Smooth muscle cell (in vitro differentiated cells): ENCODE measurements at regions not wholly inside any gene's neighbourhood (a gene's known extent, or its start where the extent isn't known, plus 50 kb on each side); places are given as distances from the start of the nearest gene placed in this dataset.
"Not testable (repeated sequence)": the region's sequence is repeated elsewhere in the genome, so short reads cannot be mapped to it uniquely, and the experiment has no call there.

ENCODE experiments used
- DNase-seq: peaks from one replicate; lab custom pipeline; 2025; ENCODE audit not compliant: unreplicated experiment; lab: John Stamatoyannopoulos, UW
- H2AFZ ChIP-seq: fragments of 200-600 bp; sonication (generic); 2 replicates; pipeline ENCODE4 v1.6.0; 2016; ENCODE audit warnings: antibody characterized with exemption, low read depth, mild to moderate bottlenecking
- H3F3A ChIP-seq: fragments of 200-600 bp; sonication (generic); 2 replicates; pipeline ENCODE4 v1.6.0; 2017; ENCODE audit warnings: antibody characterized with exemption, low read depth
- H3K27ac ChIP-seq: fragments of 200-600 bp; sonication (generic); 2 replicates; pipeline ENCODE4 v1.5.1; 2016; ENCODE audit warnings: low read depth, mild to moderate bottlenecking
- H3K27me3 ChIP-seq: fragments of 200-600 bp; sonication (generic); 2 replicates; pipeline ENCODE4 v1.6.1; 2016; ENCODE audit warnings: low read depth, mild to moderate bottlenecking
- H3K36me3 ChIP-seq: fragments of 200-600 bp; sonication (generic); 2 replicates; pipeline ENCODE4 v1.5.1; 2016; ENCODE audit warnings: low read depth
- H3K4me1 ChIP-seq: fragments of 200-600 bp; sonication (generic); 2 replicates; pipeline ENCODE4 v1.5.1; 2016; ENCODE audit warnings: low read depth
- H3K4me2 ChIP-seq: fragments of 200-600 bp; sonication (generic); 2 replicates; pipeline ENCODE4 v1.6.0; 2016; ENCODE audit warnings: mild to moderate bottlenecking
- H3K4me3 ChIP-seq: fragments of 200-600 bp; sonication (generic); 2 replicates; pipeline ENCODE4 v1.5.1; 2016; ENCODE audit warnings: mild to moderate bottlenecking
- H3K79me2 ChIP-seq: fragments of 200-600 bp; sonication (generic); 2 replicates; pipeline ENCODE4 v1.6.0; 2016; ENCODE audit warnings: low read depth, mild to moderate bottlenecking
- H3K9ac ChIP-seq: fragments of 200-600 bp; sonication (generic); 2 replicates; pipeline ENCODE4 v1.6.0; 2016; ENCODE audit warnings: low read depth
- H3K9me3 ChIP-seq: fragments of 200-600 bp; sonication (generic); replicated peaks from 2 replicates; pipeline ENCODE4 v1.5.1; 2016; ENCODE audit warnings: low read depth
- H4K20me1 ChIP-seq: fragments of 200-600 bp; sonication (generic); 2 replicates; pipeline ENCODE4 v1.6.0; 2016; ENCODE audit warnings: low read depth
- WGBS: methylation state at CpG from one replicate; pipeline ENCODE4 v1.1.7; 2016; ENCODE audit warnings: low lambda C conversion rate; 5-methylcytosine and 5-hydroxymethylcytosine counted together
- TF ChIP-seq, protein P1 (sequence below): fragments of 200-600 bp; sonication (generic); IDR thresholded peaks from 2 replicates; pipeline ENCODE4 v1.5.1; 2017; ENCODE audit warnings: borderline replicate concordance, mild to moderate bottlenecking, antibody characterized with exemption; ENCODE audit not compliant: insufficient read depth, poor library complexity, severe bottlenecking

GRCh38 chr18:966759-967576 lies 62.3 kb downstream of the ADCYAP1 start:
- WGBS = 73% methylated on average over 8 of the region's 8 CpGs
- no peaks in the 10 kb centered on the region for H3K27me3 ChIP-seq

GRCh38 chr18:968910-969309 lies 64.2 kb downstream of the ADCYAP1 start:
- not testable (repeated sequence) for H3K36me3 ChIP-seq, H3K4me1 ChIP-seq, H3F3A ChIP-seq, H3K79me2 ChIP-seq, H2AFZ ChIP-seq, H3K4me2 ChIP-seq, H3K27me3 ChIP-seq, H4K20me1 ChIP-seq, H3K9ac ChIP-seq, H3K9me3 ChIP-seq, H3K4me3 ChIP-seq, DNase-seq, H3K27ac ChIP-seq
- WGBS = 85% methylated on average over 1 of the region's 1 CpG

More at GRCh38 chr18:966759-967576, 62.3 kb downstream of the ADCYAP1 start:
- no peaks in the 10 kb centered on the region for H3K4me1 ChIP-seq
- H3K4me3 ChIP-seq = no peak overlapping the region
- H4K20me1 ChIP-seq = no peaks in the 10 kb centered on the region
- H3K9ac ChIP-seq = no peak overlapping the region
- no peak overlapping the region for H3K4me2 ChIP-seq
- no peaks in the 10 kb centered on the region for H3K36me3 ChIP-seq
- H3K9me3 ChIP-seq = no peaks in the 10 kb centered on the region
- TF ChIP-seq, protein P1, sequence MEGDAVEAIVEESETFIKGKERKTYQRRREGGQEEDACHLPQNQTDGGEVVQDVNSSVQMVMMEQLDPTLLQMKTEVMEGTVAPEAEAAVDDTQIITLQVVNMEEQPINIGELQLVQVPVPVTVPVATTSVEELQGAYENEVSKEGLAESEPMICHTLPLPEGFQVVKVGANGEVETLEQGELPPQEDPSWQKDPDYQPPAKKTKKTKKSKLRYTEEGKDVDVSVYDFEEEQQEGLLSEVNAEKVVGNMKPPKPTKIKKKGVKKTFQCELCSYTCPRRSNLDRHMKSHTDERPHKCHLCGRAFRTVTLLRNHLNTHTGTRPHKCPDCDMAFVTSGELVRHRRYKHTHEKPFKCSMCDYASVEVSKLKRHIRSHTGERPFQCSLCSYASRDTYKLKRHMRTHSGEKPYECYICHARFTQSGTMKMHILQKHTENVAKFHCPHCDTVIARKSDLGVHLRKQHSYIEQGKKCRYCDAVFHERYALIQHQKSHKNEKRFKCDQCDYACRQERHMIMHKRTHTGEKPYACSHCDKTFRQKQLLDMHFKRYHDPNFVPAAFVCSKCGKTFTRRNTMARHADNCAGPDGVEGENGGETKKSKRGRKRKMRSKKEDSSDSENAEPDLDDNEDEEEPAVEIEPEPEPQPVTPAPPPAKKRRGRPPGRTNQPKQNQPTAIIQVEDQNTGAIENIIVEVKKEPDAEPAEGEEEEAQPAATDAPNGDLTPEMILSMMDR = no peak
- H3K27ac ChIP-seq = no peak overlapping the region
- no peaks in the 10 kb centered on the region for H3K79me2 ChIP-seq
- H3F3A ChIP-seq = no peaks in the 10 kb centered on the region
- no peak overlapping the region for H2AFZ ChIP-seq
- no peak for DNase-seq

DNA sequence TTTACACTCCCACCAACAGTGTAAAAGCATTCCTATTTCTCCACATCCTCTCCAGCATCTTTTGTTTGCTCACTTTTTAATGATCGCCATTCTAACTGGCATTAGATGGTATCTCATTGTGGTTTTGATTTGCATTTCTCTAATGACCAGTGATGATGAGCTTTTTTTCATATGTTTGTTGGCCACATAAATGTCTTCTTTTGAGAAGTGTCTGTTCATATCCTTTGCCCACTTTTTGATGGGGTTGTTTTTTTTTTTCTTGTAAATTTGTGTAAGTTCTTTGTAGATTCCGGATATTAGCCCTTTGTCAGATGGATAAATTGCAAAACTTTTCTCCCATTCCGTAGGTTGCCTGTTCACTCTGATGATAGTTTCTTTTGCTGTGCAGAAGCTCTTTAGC lies 64.6 kb downstream of the ADCYAP1 start:
- H3K4me2 ChIP-seq, H3K4me1 ChIP-seq, H3K27ac ChIP-seq, H3K9ac ChIP-seq, H3K4me3 ChIP-seq, H3K9me3 ChIP-seq, H4K20me1 ChIP-seq, H3K27me3 ChIP-seq, H3K36me3 ChIP-seq, H2AFZ ChIP-seq, H3F3A ChIP-seq, DNase-seq, H3K79me2 ChIP-seq: not testable (repeated sequence)
- 92% methylated on average over 3 of the region's 3 CpGs for WGBS

DNA sequence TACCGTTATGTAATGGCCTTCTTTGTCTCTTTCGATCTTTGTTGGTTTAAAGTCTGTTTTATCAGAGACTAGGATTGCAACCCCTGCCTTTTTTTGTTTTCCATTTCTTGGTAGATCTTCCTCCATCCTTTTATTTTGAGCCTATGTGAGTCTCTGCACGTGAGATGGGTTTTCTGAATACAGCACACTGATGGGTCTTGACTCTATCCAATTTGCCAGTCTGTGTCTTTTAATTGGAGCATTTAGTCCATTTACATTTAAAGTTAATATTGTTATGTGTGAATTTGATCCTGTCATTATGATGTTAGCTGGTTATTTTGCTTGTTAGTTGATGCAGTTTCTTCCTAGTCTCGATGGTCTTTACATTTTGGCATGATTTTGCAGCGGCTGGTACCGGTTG lies 69.9 kb downstream of the ADCYAP1 start:
- not testable (repeated sequence) for H3K9ac ChIP-seq, H3K4me2 ChIP-seq, H3K27ac ChIP-seq, H3K27me3 ChIP-seq, H3K79me2 ChIP-seq, H4K20me1 ChIP-seq, H3K9me3 ChIP-seq, H3K36me3 ChIP-seq, DNase-seq, H3K4me1 ChIP-seq, H2AFZ ChIP-seq, H3F3A ChIP-seq, H3K4me3 ChIP-seq
- WGBS = 93% methylated on average over 3 of the region's 6 CpGs

DNA sequence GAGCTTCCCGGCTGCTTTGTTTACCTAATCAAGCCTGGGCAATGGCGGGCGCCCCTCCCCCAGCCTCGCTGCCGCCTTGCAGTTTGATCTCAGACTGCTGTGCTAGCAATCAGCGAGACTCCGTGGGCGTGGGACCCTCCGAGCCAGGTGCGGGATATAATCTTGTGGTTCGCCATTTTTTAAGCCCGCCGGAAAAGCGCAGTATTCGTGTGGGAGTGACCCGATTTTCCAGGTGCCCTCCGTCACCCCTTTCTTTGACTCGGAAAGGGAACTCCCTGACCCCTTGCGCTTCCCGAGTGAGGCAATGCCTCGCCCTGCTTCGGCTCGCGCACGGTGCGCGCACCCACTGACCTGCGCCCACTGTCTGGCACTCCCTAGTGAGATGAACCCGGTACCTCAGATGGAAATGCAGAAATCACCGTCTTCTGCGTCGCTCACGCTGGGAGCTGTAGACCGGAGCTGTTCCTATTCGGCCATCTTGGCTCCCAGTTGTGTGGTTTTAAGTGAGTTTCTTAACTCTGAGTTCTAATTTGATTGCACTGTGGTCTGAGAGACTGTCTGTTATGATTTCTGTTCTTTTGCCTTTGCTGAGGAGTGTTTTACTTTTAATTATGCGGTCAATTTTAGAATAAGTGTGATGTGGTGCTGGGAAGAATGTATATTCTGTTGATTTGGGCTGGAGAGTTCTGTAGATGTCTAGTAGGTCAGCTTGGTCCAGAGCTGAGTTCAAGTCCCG lies 71.9 kb downstream of the ADCYAP1 start:
- H3F3A ChIP-seq, H4K20me1 ChIP-seq, DNase-seq, H3K36me3 ChIP-seq, H3K79me2 ChIP-seq, H3K27me3 ChIP-seq, H3K9me3 ChIP-seq, H3K4me1 ChIP-seq: not testable (repeated sequence)
- Histone ChIP-seq H3K4me2 (peak overlapping the region; percentile 82), H3K9ac (peak overlapping the region; percentile 15), H2AFZ (peak overlapping the region; percentile 99), H3K4me3 (peak overlapping the region; percentile 51), H3K27ac (peak overlapping the region; percentile 19)
- 32% methylated on average over 22 of the region's 37 CpGs for WGBS

DNA sequence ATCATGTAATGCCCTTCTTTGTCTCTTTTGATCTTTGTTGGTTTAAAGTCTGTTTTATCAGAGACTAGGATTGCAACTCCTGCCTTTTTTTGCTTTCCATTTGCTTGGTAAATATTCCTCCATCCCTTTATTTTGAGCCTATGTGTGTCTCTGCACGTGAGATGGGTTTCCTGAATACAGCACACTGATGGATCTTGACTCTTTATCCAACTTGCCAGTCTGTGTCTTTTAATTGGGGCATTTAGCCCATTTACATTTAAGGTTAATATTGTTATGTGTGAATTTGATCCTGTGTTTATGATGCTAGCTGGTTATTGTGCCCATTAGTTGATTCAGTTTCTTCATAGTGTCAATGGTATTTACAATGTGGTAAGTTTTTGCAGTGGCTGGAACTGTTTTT lies 72.7 kb downstream of the ADCYAP1 start:
- H3K27ac ChIP-seq, H3K36me3 ChIP-seq, H3F3A ChIP-seq, H3K79me2 ChIP-seq, DNase-seq, H4K20me1 ChIP-seq, H3K9me3 ChIP-seq, H3K4me1 ChIP-seq, H3K27me3 ChIP-seq: not testable (repeated sequence)
- Histone ChIP-seq H3K4me3 (peak overlapping the region; percentile 51), H3K4me2 (peak overlapping the region; percentile 82), H3K9ac (peak overlapping the region; percentile 15), H2AFZ (peak overlapping the region; percentile 99)
- WGBS = 71% methylated on average over 1 of the region's 1 CpG

GRCh38 chr18:977732-978131 lies 73.1 kb downstream of the ADCYAP1 start:
- H3K4me3 ChIP-seq = peak overlapping the region; percentile 51
- not testable (repeated sequence) for H3K9ac ChIP-seq, DNase-seq, H3K27ac ChIP-seq, H3K9me3 ChIP-seq, H3F3A ChIP-seq, H3K27me3 ChIP-seq, H4K20me1 ChIP-seq, H2AFZ ChIP-seq, H3K4me1 ChIP-seq, H3K79me2 ChIP-seq, H3K36me3 ChIP-seq
- H3K4me2 ChIP-seq = peak overlapping the region; percentile 82
- 80% methylated on average over 2 of the region's 3 CpGs for WGBS
